ENCODE measurements at regions not wholly inside any gene's neighbourhood (a gene's known extent, or its start where the extent isn't known, plus 50 kb on each side); places are given as distances from the start of the nearest gene placed in this dataset.

GRCh38 chr6:18527836-18528743 lies 140.9 kb downstream of the RNF144B start:
- no peaks in the 10 kb centered on the region for H3K36me3 ChIP-seq
- intact Hi-C loops (cut with DNase I; ENCODE audit: low total_unique reads) = no loop called here
- H3K27ac ChIP-seq = no peak overlapping the region
- DNase-seq = no peak
- H3K27me3 ChIP-seq = no peaks in the 10 kb centered on the region
- H3K4me1 ChIP-seq = no peaks in the 10 kb centered on the region
- no peaks in the 10 kb centered on the region for H3K9me3 ChIP-seq
- no peak overlapping the region for H3K4me3 ChIP-seq
- peak; percentile 27 to 33 for TF ChIP-seq CTCF (IDR thresholded peaks at IDR 0.05)

GRCh38 chr6:18530201-18530600 lies 143.1 kb downstream of the RNF144B start:
- no peaks in the 10 kb centered on the region for H3K27me3 ChIP-seq
- H3K27ac ChIP-seq = no peak overlapping the region
- intact Hi-C loops (cut with DNase I; ENCODE audit: low total_unique reads) = no loop called here
- TF ChIP-seq CTCF (IDR thresholded peaks at IDR 0.05) = no peak
- H3K36me3 ChIP-seq = no peaks in the 10 kb centered on the region
- no peak overlapping the region for H3K4me3 ChIP-seq
- H3K9me3 ChIP-seq = no peaks in the 10 kb centered on the region
- no peak for DNase-seq
- no peaks in the 10 kb centered on the region for H3K4me1 ChIP-seq

GRCh38 chr6:18532139-18532538 lies 145.0 kb downstream of the RNF144B start:
- Histone ChIP-seq H3K27me3 (peaks cover 0 to 3% of the 10 kb centered on the region in 2 donors), H3K36me3 (no peaks in the 10 kb centered on the region), H3K4me1 (no peaks in the 10 kb centered on the region), H3K4me3 (no peak overlapping the region), H3K9me3 (no peaks in the 10 kb centered on the region), H3K27ac (no peak overlapping the region)
- DNase-seq = no peak
- intact Hi-C loops (cut with DNase I; ENCODE audit: low total_unique reads) = no loop called here
- TF ChIP-seq CTCF (IDR thresholded peaks at IDR 0.05) = no peak

- no peaks in the 10 kb centered on the region for H3K36me3 ChIP-seq
- no peaks in the 10 kb centered on the region for H3K4me1 ChIP-seq
- intact Hi-C loops (cut with DNase I; ENCODE audit: low total_unique reads) = no loop called here
- H3K4me3 ChIP-seq = no peak overlapping the region
- H3K27me3 ChIP-seq = peaks cover 0 to 3% of the 10 kb centered on the region in 2 donors
- no peak for TF ChIP-seq CTCF (IDR thresholded peaks at IDR 0.05)
- no peak overlapping the region for H3K27ac ChIP-seq
- DNase-seq = no peak
- H3K9me3 ChIP-seq = no peaks in the 10 kb centered on the region
Observed at GRCh38 chr6:18533793-18534192, 146.6 kb downstream of the RNF144B start.

- Histone ChIP-seq H3K27ac (no peak overlapping the region), H3K36me3 (no peaks in the 10 kb centered on the region), H3K9me3 (no peaks in the 10 kb centered on the region), H3K27me3 (peaks cover 0 to 3% of the 10 kb centered on the region in 2 donors), H3K4me1 (no peaks in the 10 kb centered on the region), H3K4me3 (no peak overlapping the region)
- DNase-seq = no peak
- no peak for TF ChIP-seq CTCF (IDR thresholded peaks at IDR 0.05)
- intact Hi-C loops (cut with DNase I; ENCODE audit: low total_unique reads) = no loop called here
Observed at GRCh38 chr6:18536591-18537055, 149.5 kb downstream of the RNF144B start.

All from tibial artery (tissue), 4 donors.